Esophagus muscularis mucosa (tissue), 4 donors: ENCODE measurements at regions not wholly inside any gene's neighbourhood (a gene's known extent, or its start where the extent isn't known, plus 50 kb on each side); places are given as distances from the start of the nearest gene placed in this dataset.

Experiments
- DNase-seq: peaks from one replicate; pipeline ENCODE4 v3.0.0-alpha.2; 2017; ENCODE audit errors: extremely low spot score
- H3K27ac ChIP-seq, 4 donors: fragments of 200-600 bp; sonication (generic); replicated peaks in 1 of 4; 1 replicate in 3 of 4; 2 replicates in 1 of 4; pipeline ENCODE4 v1.5.1; 2016 to 2019; ENCODE audit warnings: mild to moderate bottlenecking in 1 of 4
- H3K27me3 ChIP-seq, 4 donors: fragments of 200-600 bp; sonication (generic); one replicate each; pipeline versions ENCODE4 v1.5.1 to v1.6.0; 2016 to 2019
- H3K36me3 ChIP-seq, 4 donors: fragments of 200-600 bp; sonication (generic); one replicate each; pipeline ENCODE4 v1.5.1; 2016 to 2019
- H3K4me1 ChIP-seq, 4 donors: fragments of 200-600 bp; sonication (generic); one replicate each; pipeline ENCODE4 v1.5.1; 2016 to 2019
- H3K4me3 ChIP-seq, 4 donors: fragments of 200-600 bp; sonication (generic); 1 replicate in 2 of 4; 2 replicates in 2 of 4; pipeline ENCODE4 v1.5.1; 2016 to 2019; ENCODE audit warnings: mild to moderate bottlenecking in 4 of 4, moderate library complexity in 1 of 4
- H3K9me3 ChIP-seq, 4 donors: fragments of 200-600 bp; sonication (generic); 1 replicate in 3 of 4; 2 replicates in 1 of 4; pipeline ENCODE4 v1.5.1; 2016 to 2019
- CTCF ChIP-seq, 3 experiments: fragments of 200-600 bp in 2 of 3; fragments of 450-650 bp in 1 of 3; sonication (generic) in 2 of 3; IDR thresholded peaks; one replicate each; pipeline ENCODE4 v1.5.1; 2017 to 2019; ENCODE audit warnings: antibody characterized with exemption in 3 of 3, mild to moderate bottlenecking in 2 of 3, moderate library complexity in 1 of 3
- EP300 ChIP-seq: sonication (generic); formaldehyde crosslinking; IDR thresholded peaks from one replicate; pipeline ENCODE4 v1.6.1; 2017; ENCODE audit warnings: antibody characterized with exemption
- POLR2A ChIP-seq: fragments of 450-650 bp; IDR thresholded peaks from one replicate; pipeline ENCODE4 v1.6.1; 2017; ENCODE audit warnings: antibody characterized with exemption, moderate library complexity, mild to moderate bottlenecking, low read depth
- POLR2AphosphoS5 ChIP-seq, 2 donors: sonication (generic); formaldehyde crosslinking; IDR thresholded peaks; one replicate each; pipeline ENCODE4 v1.6.1; 2017; ENCODE audit warnings: antibody characterized with exemption in 2 of 2
- WGBS: methylation state at CpG from one replicate; pipeline ENCODE4 v1.1.5; 2018; 5-methylcytosine and 5-hydroxymethylcytosine counted together
- intact Hi-C: fragments of 100-400 bp; cut with DNase I; formaldehyde crosslinking; loops from one replicate; pipeline ENCODE4 v1.15.1; 2023

- Histone ChIP-seq H3K27ac (no peak overlapping the region), H3K4me3 (no peak overlapping the region), H3K27me3 (no peaks in the 10 kb centered on the region), H3K4me1 (no peaks in the 10 kb centered on the region), H3K9me3 (no peaks in the 10 kb centered on the region), H3K36me3 (no peaks in the 10 kb centered on the region)
- intact Hi-C loops, result no loop called here
- 85% methylated on average over 6 of the region's 6 CpGs for WGBS
- no peak for DNase-seq
- TF ChIP-seq POLR2AphosphoS5 (IDR thresholded peaks at IDR 0.05), result no peak
- TF ChIP-seq EP300, result no peak
- TF ChIP-seq POLR2A, result no peak
- no peak for TF ChIP-seq CTCF (IDR thresholded peaks at IDR 0.05)
Measured at GRCh38 chr11:81359476-81359875, 1374.2 kb downstream of the FAM181B start.

GRCh38 chr11:81345609-81346008 lies 1388.1 kb downstream of the FAM181B start:
- H3K27ac ChIP-seq, result no peak overlapping the region
- no peak for TF ChIP-seq POLR2AphosphoS5 (IDR thresholded peaks at IDR 0.05)
- no peak for TF ChIP-seq POLR2A
- TF ChIP-seq CTCF (IDR thresholded peaks at IDR 0.05), result no peak
- no peak for TF ChIP-seq EP300
- no peaks in the 10 kb centered on the region for H3K4me1 ChIP-seq
- DNase-seq, result no peak
- H3K9me3 ChIP-seq, result no peaks in the 10 kb centered on the region
- no peaks in the 10 kb centered on the region for H3K27me3 ChIP-seq
- H3K4me3 ChIP-seq, result no peak overlapping the region
- intact Hi-C loops, result no loop called here
- H3K36me3 ChIP-seq, result no peaks in the 10 kb centered on the region
- WGBS, result 98% methylated on average over 6 of the region's 6 CpGs

GRCh38 chr11:81342966-81343365 lies 1390.7 kb downstream of the FAM181B start:
- no peak for DNase-seq
- Histone ChIP-seq H3K36me3 (no peaks in the 10 kb centered on the region), H3K27me3 (no peaks in the 10 kb centered on the region), H3K9me3 (no peaks in the 10 kb centered on the region), H3K27ac (no peak overlapping the region), H3K4me1 (no peaks in the 10 kb centered on the region), H3K4me3 (no peak overlapping the region)
- intact Hi-C loops, result no loop called here
- TF ChIP-seq POLR2A (no peak), CTCF (IDR thresholded peaks at IDR 0.05) (no peak), POLR2AphosphoS5 (IDR thresholded peaks at IDR 0.05) (no peak), EP300 (no peak)

DNA sequence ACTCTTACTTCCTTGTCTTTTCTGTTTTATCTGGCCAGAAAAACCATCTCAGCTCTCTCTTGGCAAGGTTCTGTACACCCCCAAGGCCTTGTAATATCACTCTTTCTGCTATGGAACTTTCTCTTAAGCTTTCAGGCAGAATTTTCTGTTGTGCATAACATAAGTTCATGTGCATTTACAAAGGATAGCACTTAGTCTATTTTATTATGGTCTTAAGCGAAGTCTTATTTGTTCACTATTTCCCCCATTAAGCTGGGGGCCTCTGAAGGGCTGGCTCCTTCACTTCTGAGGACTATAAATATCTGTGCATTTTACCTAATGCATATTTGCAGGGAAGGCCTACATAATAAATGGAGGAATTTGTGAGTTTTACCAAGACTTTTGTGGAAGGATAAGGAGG lies 1393.4 kb downstream of the FAM181B start:
- H3K27ac ChIP-seq, result no peak overlapping the region
- no peaks in the 10 kb centered on the region for H3K9me3 ChIP-seq
- H3K36me3 ChIP-seq, result no peaks in the 10 kb centered on the region
- no peak for TF ChIP-seq EP300
- TF ChIP-seq CTCF (IDR thresholded peaks at IDR 0.05), result no peak
- TF ChIP-seq POLR2A, result no peak
- no peak for TF ChIP-seq POLR2AphosphoS5 (IDR thresholded peaks at IDR 0.05)
- no peak for DNase-seq
- no peak overlapping the region for H3K4me3 ChIP-seq
- intact Hi-C loops, result no loop called here
- no peaks in the 10 kb centered on the region for H3K27me3 ChIP-seq
- WGBS, result 85% methylated on average over 1 of the region's 1 CpG
- H3K4me1 ChIP-seq, result no peaks in the 10 kb centered on the region

- H3K9me3 ChIP-seq, result no peaks in the 10 kb centered on the region
- DNase-seq, result no peak
- no peak overlapping the region for H3K4me3 ChIP-seq
- H3K27me3 ChIP-seq, result no peaks in the 10 kb centered on the region
- 43% methylated on average over 2 of the region's 2 CpGs for WGBS
- H3K27ac ChIP-seq, result no peak overlapping the region
- TF ChIP-seq CTCF (IDR thresholded peaks at IDR 0.05), result no peak
- TF ChIP-seq POLR2AphosphoS5 (IDR thresholded peaks at IDR 0.05), result no peak
- TF ChIP-seq EP300, result no peak
- no peak for TF ChIP-seq POLR2A
- no peaks in the 10 kb centered on the region for H3K4me1 ChIP-seq
- intact Hi-C loops, result no loop called here
- H3K36me3 ChIP-seq, result no peaks in the 10 kb centered on the region
Measured at GRCh38 chr11:81339521-81339920, 1394.1 kb downstream of the FAM181B start.
